ENCODE measurements at regions not wholly inside any gene's neighbourhood (a gene's known extent, or its start where the extent isn't known, plus 50 kb on each side); places are given as distances from the start of the nearest gene placed in this dataset.

DNA sequence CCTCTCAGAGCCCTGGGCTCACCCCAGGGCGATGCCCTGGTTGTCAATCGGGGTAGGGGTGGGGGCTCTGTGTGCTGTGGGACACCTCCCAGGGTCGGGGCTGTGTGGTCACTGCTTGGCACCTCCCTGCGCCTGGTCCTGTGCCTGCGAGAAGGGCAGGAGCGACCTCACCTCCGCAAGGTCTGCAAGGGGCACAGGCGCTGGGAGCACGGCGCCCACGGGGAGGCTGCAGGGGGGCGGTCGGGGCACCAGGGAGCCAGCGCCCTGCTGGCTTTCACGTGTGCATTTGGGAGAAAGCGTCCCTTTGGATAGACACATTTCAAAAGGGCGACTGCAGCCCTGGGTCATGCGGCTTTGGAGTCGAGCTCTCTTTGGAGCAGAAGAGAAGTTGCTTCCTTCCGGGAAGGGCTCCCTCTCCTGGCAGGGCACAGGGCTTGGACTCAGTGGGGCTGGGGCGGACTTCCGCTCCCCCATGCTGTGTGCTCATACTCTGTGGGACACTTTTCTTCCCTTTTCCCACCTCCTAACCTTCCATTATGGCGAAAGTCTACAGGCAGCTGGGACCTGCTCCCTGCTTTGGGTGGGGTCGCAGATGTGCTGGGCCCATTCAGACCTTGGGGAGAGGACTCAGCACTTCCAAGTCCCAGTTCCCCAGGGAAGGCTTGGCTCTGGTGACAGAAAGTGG, 52.9 kb upstream of the SLC28A3 start:
- no peaks in the 10 kb centered on the region for H3K9me3 ChIP-seq
- H4K20me1 ChIP-seq, result no peaks in the 10 kb centered on the region
- H3K9ac ChIP-seq, result no peak overlapping the region
- no peak overlapping the region for H3K27ac ChIP-seq
- no peaks in the 10 kb centered on the region for H3K27me3 ChIP-seq
- TF ChIP-seq Cebpa-rat (IDR thresholded peaks at IDR 0.05), result no peak
- no peaks in the 10 kb centered on the region for H3K36me3 ChIP-seq
- H3K4me3 ChIP-seq, result no peak overlapping the region
- no peaks in the 10 kb centered on the region for H3K4me1 ChIP-seq
- H3K4me2 ChIP-seq, result no peak overlapping the region

GRCh38 chr9:84394036-84394435, 53.5 kb upstream of the SLC28A3 start:
- Histone ChIP-seq H3K4me3 (no peak overlapping the region), H3K9ac (no peak overlapping the region), H3K27ac (no peak overlapping the region), H3K36me3 (no peaks in the 10 kb centered on the region), H3K27me3 (no peaks in the 10 kb centered on the region), H3K4me2 (no peak overlapping the region), H3K9me3 (no peaks in the 10 kb centered on the region), H3K4me1 (no peaks in the 10 kb centered on the region), H4K20me1 (no peaks in the 10 kb centered on the region)
- TF ChIP-seq Cebpa-rat (IDR thresholded peaks at IDR 0.05), result no peak

GRCh38 chr9:84397151-84397728, 56.7 kb upstream of the SLC28A3 start:
- no peaks in the 10 kb centered on the region for H3K4me1 ChIP-seq
- no peak for TF ChIP-seq Cebpa-rat (IDR thresholded peaks at IDR 0.05)
- H3K27ac ChIP-seq, result no peak overlapping the region
- H3K36me3 ChIP-seq, result no peaks in the 10 kb centered on the region
- H3K9ac ChIP-seq, result no peak overlapping the region
- H3K4me2 ChIP-seq, result no peak overlapping the region
- no peaks in the 10 kb centered on the region for H4K20me1 ChIP-seq
- no peaks in the 10 kb centered on the region for H3K27me3 ChIP-seq
- no peak overlapping the region for H3K4me3 ChIP-seq
- H3K9me3 ChIP-seq, result peaks cover 11% of the 10 kb centered on the region

- Histone ChIP-seq H3K36me3 (no peaks in the 10 kb centered on the region), H3K4me1 (no peaks in the 10 kb centered on the region), H3K27me3 (no peaks in the 10 kb centered on the region), H3K9ac (no peak overlapping the region), H3K4me3 (no peak overlapping the region), H3K9me3 (peaks cover 11% of the 10 kb centered on the region), H3K27ac (no peak overlapping the region), H4K20me1 (no peaks in the 10 kb centered on the region), H3K4me2 (no peak overlapping the region)
- no peak for TF ChIP-seq Cebpa-rat (IDR thresholded peaks at IDR 0.05)
Observed at GRCh38 chr9:84397822-84398221, 57.3 kb upstream of the SLC28A3 start.

DNA sequence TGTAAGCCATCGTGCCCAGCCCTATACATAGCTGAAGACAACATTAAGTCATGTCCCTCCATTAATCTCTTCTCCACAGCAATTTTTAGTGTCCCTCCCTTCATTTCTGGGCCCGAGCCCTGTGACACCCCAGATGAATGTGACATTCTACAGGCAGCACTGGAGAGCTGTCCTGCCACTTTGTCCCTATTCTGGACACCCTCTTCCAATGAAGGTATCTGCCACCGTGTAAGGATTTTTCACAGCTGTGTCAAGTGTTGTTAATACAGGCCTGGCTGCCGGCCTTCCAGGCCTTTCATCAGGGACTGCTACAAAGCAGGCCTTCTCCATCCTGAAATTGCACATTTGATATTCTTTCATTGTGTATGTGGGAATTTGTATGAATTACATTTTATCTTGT, 62.0 kb upstream of the SLC28A3 start:
- Histone ChIP-seq H3K4me2 (no peak overlapping the region), H4K20me1 (no peaks in the 10 kb centered on the region), H3K36me3 (no peaks in the 10 kb centered on the region), H3K4me1 (no peaks in the 10 kb centered on the region), H3K9me3 (peaks cover 11% of the 10 kb centered on the region), H3K4me3 (no peak overlapping the region), H3K9ac (no peak overlapping the region), H3K27ac (no peak overlapping the region), H3K27me3 (no peaks in the 10 kb centered on the region)
- TF ChIP-seq Cebpa-rat (IDR thresholded peaks at IDR 0.05), result no peak

DNA sequence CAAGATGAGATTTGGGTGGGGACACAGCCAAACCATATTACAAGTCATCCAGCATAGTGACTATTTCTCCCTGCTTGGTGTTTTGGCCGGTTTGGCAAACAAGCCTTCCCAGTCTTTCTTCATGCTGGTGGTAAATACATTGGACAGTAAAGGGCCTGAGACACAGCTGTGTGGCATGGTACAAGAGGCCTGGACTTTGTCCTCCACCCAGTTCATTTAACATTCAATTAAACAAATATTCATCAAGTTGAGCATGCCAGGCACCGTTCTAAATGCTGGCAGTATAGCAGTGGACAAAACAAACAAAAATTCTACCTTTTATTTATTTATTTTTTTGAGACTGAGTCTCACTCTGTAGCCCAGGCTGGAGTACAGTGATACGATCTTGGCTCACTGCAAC, 62.7 kb upstream of the SLC28A3 start:
- no peak overlapping the region for H3K4me2 ChIP-seq
- no peak overlapping the region for H3K9ac ChIP-seq
- TF ChIP-seq Cebpa-rat (IDR thresholded peaks at IDR 0.05), result no peak
- no peaks in the 10 kb centered on the region for H3K4me1 ChIP-seq
- H3K27me3 ChIP-seq, result no peaks in the 10 kb centered on the region
- no peak overlapping the region for H3K4me3 ChIP-seq
- peaks cover 17% of the 10 kb centered on the region for H3K9me3 ChIP-seq
- no peaks in the 10 kb centered on the region for H3K36me3 ChIP-seq
- H3K27ac ChIP-seq, result no peak overlapping the region
- no peaks in the 10 kb centered on the region for H4K20me1 ChIP-seq

DNA sequence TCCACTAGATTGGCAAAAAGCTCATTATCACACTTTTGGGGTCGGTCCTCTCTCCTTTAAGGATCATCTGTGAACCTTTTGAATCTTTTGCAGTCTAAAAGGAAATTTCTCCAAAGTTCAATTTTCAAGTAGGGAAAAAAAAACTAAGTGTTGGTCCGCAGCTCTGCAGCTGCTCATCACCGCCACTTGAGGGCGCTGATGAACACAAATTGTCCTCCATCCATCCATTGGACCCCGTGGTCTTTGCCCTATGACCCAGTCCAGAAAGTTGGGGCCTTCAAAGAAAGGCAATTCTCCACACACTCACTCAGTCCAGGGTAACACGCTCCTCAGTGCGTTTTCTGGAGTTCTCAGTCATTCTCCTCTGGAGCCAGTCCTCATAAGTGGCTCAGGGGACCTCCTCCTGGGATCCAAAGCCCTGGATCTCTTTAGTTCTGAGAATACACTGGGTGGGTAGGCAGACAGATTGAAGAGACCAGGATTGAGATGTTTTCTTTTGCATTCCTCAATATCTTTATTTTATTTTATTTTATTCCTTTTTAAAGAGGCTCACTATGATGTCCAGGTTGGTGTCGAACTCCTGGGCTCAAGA, 63.6 kb upstream of the SLC28A3 start:
- Histone ChIP-seq H3K9ac (no peak overlapping the region), H3K36me3 (no peaks in the 10 kb centered on the region), H3K9me3 (peaks cover 26% of the 10 kb centered on the region), H4K20me1 (no peaks in the 10 kb centered on the region), H3K4me1 (no peaks in the 10 kb centered on the region), H3K27ac (no peak overlapping the region), H3K27me3 (no peaks in the 10 kb centered on the region), H3K4me3 (no peak overlapping the region), H3K4me2 (no peak overlapping the region)
- no peak for TF ChIP-seq Cebpa-rat (IDR thresholded peaks at IDR 0.05)

- H3K36me3 ChIP-seq, result no peaks in the 10 kb centered on the region
- no peak overlapping the region for H3K27ac ChIP-seq
- H3K4me2 ChIP-seq, result no peak overlapping the region
- no peak overlapping the region for H3K9ac ChIP-seq
- H4K20me1 ChIP-seq, result no peaks in the 10 kb centered on the region
- no peak for TF ChIP-seq Cebpa-rat (IDR thresholded peaks at IDR 0.05)
- H3K27me3 ChIP-seq, result no peaks in the 10 kb centered on the region
- H3K9me3 ChIP-seq, result peaks cover 17% of the 10 kb centered on the region
- no peaks in the 10 kb centered on the region for H3K4me1 ChIP-seq
- H3K4me3 ChIP-seq, result no peak overlapping the region
Observed at GRCh38 chr9:84405667-84406066, 65.1 kb upstream of the SLC28A3 start.

DNA sequence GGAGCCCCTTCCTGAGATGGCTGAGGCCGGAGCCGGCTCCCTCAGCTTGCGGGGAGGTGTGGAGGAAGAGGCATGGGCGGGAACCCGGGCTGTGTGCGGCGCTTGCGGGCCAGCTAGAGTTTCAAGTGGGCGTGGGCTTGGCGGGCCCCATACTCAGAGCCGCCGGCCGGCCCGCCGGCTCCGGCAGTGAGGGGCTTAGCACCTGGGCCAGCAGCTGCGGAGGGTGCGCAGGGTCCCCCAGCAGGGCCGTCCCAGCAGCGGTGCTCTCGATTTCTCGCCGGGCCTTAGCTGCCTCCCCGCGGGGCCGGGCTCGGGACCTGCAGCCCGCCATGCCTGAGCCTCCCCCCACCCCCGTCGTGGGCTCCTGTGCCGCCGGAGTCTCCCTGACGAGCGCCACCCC, 67.9 kb upstream of the SLC28A3 start:
- no peak overlapping the region for H3K27ac ChIP-seq
- H3K9me3 ChIP-seq, result peaks cover 17% of the 10 kb centered on the region
- no peaks in the 10 kb centered on the region for H3K27me3 ChIP-seq
- no peaks in the 10 kb centered on the region for H3K4me1 ChIP-seq
- H3K9ac ChIP-seq, result no peak overlapping the region
- H3K4me2 ChIP-seq, result no peak overlapping the region
- H3K4me3 ChIP-seq, result no peak overlapping the region
- H4K20me1 ChIP-seq, result no peaks in the 10 kb centered on the region
- H3K36me3 ChIP-seq, result no peaks in the 10 kb centered on the region
- no peak for TF ChIP-seq Cebpa-rat (IDR thresholded peaks at IDR 0.05)

DNA sequence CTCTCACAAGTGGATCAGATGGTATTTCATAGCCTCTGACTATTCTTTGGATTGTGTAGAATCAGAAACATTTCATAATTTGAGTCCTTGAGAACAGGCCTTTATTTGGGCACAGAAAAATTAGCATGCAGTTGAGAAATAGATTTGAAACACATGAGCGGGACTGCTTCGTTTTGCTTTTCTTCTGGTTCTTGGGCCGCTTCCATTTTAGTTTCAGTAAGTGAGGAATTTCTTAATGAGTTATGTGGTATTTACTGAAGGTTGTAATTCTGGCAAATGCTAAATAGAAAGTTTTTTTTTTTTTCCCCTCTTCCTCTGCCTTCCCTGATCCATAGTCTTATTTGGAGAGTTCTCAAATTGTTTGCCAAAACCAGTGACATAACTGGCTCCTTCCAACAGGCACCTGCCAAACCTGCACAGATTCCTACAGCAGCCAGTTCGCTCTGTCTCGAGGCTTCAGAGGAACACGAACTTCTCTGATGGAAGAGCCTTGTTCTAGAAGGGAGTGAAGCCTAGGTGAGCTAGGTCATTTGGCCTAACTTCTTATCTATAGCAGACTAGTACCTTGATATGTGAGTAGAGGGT, 71.2 kb upstream of the SLC28A3 start:
- Histone ChIP-seq H3K27ac (no peak overlapping the region), H3K27me3 (no peaks in the 10 kb centered on the region), H3K4me3 (no peak overlapping the region), H3K9me3 (peaks cover 17% of the 10 kb centered on the region), H4K20me1 (no peaks in the 10 kb centered on the region), H3K9ac (no peak overlapping the region), H3K36me3 (no peaks in the 10 kb centered on the region), H3K4me2 (no peak overlapping the region), H3K4me1 (no peaks in the 10 kb centered on the region)
- TF ChIP-seq Cebpa-rat (IDR thresholded peaks at IDR 0.05), result no peak

Measured in BLaER1 (cell line).